GM21381 (cell line): ENCODE measurements at regions not wholly inside any gene's neighbourhood (a gene's known extent, or its start where the extent isn't known, plus 50 kb on each side); places are given as distances from the start of the nearest gene placed in this dataset.
"Not testable (repeated sequence)": the region's sequence is repeated elsewhere in the genome, so short reads cannot be mapped to it uniquely, and the experiment has no call there.

Source experiments
- ATAC-seq: cut with Tn5 transposase; IDR thresholded peaks from one replicate; pipeline ENCODE4 v1.9.1; 2021; ENCODE audit warnings: mild to moderate bottlenecking, moderate library complexity; ENCODE audit not compliant: unreplicated experiment

- peak; percentile 30 for ATAC-seq
Measured at GRCh38 chr13:40026741-40027140, 371.3 kb downstream of the COG6 start.

- ATAC-seq, result no peak
Measured at GRCh38 chr13:40028446-40028845, 373.0 kb downstream of the COG6 start.

GRCh38 chr13:40031031-40031430, 375.6 kb downstream of the COG6 start:
- no peak for ATAC-seq

GRCh38 chr13:40039061-40039460, 383.6 kb downstream of the COG6 start:
- no peak for ATAC-seq

- ATAC-seq, result no peak
Measured at GRCh38 chr13:40042991-40043390, 387.5 kb downstream of the COG6 start.

- no peak for ATAC-seq
Measured at GRCh38 chr13:40043764-40044163, 388.3 kb downstream of the COG6 start.

- ATAC-seq, result peak; percentile 67
Measured at GRCh38 chr13:40047322-40047771, 391.9 kb downstream of the COG6 start.

- no peak for ATAC-seq
Measured at GRCh38 chr13:40048551-40048950, 393.1 kb downstream of the COG6 start.

GRCh38 chr13:40052954-40053353, 397.5 kb downstream of the COG6 start:
- no peak for ATAC-seq

- ATAC-seq, result no peak
Measured at GRCh38 chr13:40053401-40053800, 397.9 kb downstream of the COG6 start.

- ATAC-seq, result not testable (repeated sequence)
Measured at GRCh38 chr13:40054422-40054821, 399.0 kb downstream of the COG6 start.

GRCh38 chr13:40056898-40057619, 401.6 kb downstream of the COG6 start:
- no peak for ATAC-seq

GRCh38 chr13:40058757-40059236, 403.3 kb downstream of the COG6 start:
- ATAC-seq, result no peak

GRCh38 chr13:40059540-40060232, 404.2 kb downstream of the COG6 start:
- ATAC-seq, result no peak

- peak; percentile 78 for ATAC-seq
Measured at GRCh38 chr13:40060296-40061007, 405.0 kb downstream of the COG6 start.

GRCh38 chr13:40061466-40062450, 406.3 kb downstream of the COG6 start:
- ATAC-seq, result no peak

- ATAC-seq, result no peak
Measured at GRCh38 chr13:40063278-40063698, 407.8 kb downstream of the COG6 start.

GRCh38 chr13:40063703-40064102, 408.2 kb downstream of the COG6 start:
- ATAC-seq, result no peak

- ATAC-seq, result no peak
Measured at GRCh38 chr13:40064154-40065097, 409.0 kb downstream of the COG6 start.
